GM10266 (cell line): ENCODE measurements at regions not wholly inside any gene's neighbourhood (a gene's known extent, or its start where the extent isn't known, plus 50 kb on each side); places are given as distances from the start of the nearest gene placed in this dataset.
"Not testable (repeated sequence)": the region's sequence is repeated elsewhere in the genome, so short reads cannot be mapped to it uniquely, and the experiment has no call there.

Experiments used
- DNase-seq: peaks from one replicate; pipeline ENCODE4 v3.0.0; 2012; ENCODE audit errors: extremely low spot score
- TF ChIP-seq, protein P1 (sequence below): IDR thresholded peaks from 2 replicates; pipeline ENCODE4 v1.5.1; 2012; ENCODE audit warnings: mild to moderate bottlenecking, low read depth; ENCODE audit not compliant: control insufficient read depth, insufficient read depth; ENCODE audit errors: missing control alignments

DNA sequence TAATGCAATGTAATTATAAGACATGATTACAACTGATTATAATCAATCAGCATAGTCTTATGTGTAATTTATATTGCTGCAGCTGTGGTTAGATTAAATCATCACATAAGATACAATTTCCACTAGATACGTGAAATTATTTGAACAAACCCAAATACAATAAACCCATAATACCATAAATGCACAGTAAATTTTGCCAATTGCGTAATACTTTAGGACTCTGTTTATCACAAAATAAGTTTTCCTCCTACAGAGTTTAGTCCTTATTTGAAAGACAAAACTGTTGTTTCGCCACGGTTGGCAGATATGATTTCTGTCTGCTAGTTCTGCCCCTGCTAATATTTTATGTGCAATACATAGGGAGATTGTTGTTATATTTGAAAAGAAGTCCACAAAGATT, 895.9 kb upstream of the ADGRL4 start:
- no peak for DNase-seq
- TF ChIP-seq, protein P1, sequence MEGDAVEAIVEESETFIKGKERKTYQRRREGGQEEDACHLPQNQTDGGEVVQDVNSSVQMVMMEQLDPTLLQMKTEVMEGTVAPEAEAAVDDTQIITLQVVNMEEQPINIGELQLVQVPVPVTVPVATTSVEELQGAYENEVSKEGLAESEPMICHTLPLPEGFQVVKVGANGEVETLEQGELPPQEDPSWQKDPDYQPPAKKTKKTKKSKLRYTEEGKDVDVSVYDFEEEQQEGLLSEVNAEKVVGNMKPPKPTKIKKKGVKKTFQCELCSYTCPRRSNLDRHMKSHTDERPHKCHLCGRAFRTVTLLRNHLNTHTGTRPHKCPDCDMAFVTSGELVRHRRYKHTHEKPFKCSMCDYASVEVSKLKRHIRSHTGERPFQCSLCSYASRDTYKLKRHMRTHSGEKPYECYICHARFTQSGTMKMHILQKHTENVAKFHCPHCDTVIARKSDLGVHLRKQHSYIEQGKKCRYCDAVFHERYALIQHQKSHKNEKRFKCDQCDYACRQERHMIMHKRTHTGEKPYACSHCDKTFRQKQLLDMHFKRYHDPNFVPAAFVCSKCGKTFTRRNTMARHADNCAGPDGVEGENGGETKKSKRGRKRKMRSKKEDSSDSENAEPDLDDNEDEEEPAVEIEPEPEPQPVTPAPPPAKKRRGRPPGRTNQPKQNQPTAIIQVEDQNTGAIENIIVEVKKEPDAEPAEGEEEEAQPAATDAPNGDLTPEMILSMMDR = no peak

DNA sequence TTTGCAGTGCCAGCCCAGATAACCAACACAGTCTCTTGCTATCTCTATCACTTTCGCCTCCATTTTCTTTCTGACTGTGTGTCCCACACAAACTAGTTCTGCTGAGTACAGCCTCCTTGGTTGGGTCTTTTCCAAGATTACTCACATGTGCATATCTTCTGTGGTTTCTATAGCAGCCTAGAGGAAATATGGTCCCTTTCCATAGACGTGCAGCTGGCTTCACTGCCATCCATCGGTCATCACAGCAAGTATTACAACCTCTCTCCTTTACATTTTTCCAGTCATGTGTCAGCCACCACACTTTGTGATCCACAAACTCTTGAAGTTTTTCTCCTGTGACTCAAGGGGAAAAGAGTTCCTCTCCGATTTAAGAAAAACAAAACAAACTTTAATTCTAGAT, 893.4 kb upstream of the ADGRL4 start:
- DNase-seq = no peak
- TF ChIP-seq, protein P1 = no peak

DNA sequence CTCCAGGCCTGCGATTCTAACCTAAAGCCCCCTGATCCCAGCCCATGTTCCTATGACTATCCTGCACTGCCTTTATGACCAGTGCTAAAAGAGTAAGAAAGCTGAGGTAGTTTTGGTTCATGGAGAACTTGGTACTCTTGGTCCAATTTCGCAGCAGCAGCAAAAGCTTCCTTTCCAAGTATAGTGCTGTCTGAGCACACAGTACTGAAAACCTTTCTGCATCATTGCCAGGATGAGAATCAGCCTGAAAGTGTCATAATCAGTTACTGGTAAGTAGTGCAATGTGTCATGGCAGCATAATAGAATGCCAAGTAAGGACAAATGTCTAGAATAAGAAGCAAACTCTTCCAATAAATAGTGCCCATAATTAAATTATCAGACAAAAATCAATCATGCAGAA, 889.6 kb upstream of the ADGRL4 start:
- TF ChIP-seq, protein P1 = no peak
- no peak for DNase-seq

DNA sequence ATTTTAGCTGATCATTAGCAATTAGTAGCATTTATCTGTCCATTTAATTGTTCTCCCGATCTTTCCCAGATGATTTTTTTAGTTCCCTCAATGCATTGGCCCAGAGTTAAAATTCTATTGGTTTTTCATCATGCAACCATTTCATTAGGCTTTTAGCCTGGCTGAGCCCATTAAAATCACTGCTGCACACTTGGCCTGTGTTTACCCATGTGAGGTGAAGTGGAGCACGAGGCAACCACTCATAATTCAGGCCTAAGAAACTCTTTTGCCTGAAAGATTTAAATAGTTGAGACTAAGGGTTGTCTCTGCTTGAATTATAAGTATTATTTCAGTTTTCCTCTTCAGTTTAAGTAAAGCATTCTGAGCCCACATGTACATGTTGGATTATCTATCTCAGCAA, 889.0 kb upstream of the ADGRL4 start:
- TF ChIP-seq, protein P1 = no peak
- DNase-seq = no peak

DNA sequence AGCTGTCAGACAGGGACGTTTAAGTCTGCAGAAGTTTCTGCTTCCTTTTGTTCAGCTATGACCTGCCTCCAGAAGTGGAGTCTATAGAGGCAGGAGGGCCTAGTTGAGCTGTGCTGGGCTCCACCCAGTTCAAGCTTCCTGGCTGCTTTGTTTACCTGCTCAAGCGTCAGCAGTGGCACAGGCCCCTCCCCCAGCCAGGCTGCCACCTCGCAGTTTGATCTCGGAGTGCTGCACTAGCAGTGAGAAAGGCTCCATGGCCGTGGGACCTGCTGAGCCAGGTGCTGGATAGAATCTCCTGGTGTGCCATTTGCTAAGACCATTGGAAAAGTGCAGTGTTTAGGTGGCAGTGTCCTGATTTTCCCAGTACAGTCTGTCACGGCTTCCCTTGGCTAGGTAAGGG, 887.6 kb upstream of the ADGRL4 start:
- not testable (repeated sequence) for DNase-seq

DNA sequence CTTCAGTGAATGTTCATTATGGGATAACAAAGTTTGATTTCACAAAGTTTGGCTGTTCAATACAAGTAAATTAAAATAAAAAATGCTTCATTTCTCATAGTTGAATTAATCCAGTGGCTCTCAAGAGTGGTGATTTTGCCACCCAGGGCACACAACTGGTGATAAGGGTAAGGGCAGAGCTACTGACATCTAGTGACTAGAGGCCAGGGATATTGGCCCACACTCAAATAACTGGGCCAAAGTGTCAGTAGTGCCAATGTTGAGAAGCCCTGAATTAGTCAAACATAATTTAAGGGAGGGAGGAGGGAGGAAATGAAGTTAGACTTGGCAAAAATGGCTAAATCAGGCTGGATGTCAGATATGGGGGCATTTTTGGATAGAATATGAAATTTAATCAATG, 880.5 kb upstream of the ADGRL4 start:
- TF ChIP-seq, protein P1 = no peak
- DNase-seq = no peak

DNA sequence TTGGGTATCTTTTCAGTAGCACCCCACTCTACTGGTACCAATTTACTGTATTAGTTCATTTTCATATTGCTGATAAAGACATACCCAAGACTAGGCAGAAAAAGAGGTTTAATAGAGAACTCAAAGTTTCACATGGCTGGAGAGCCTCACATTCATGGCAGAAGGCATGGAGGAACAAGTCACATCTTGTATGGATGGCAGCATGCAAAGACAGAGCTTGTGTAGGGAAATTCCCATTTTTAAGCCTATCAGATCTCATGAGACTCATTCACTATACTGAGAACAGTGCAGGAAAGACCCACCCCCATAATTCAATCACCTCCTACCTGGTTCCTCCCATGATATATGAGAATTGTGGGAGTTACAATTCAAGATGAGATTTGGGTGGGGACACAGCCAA, 878.6 kb upstream of the ADGRL4 start:
- no peak for DNase-seq
- TF ChIP-seq, protein P1 = no peak

DNA sequence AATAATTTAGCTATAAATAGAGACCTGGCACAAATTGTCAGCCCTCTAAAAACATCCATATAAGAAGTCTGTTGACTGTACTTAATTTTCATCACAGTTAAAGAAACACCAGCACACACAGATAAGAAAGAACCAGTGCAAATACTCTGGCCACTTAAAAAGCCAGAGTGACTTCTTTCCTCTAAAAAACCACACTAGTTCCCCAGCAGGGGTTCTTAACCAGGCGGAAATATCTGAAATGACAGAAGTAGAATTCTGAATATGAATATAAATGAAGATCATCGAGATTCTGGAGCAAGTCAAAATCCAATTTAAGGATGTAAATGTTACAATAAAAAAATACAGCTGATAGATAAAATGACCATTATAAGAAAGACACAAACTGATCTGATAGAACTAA, 870.6 kb upstream of the ADGRL4 start:
- TF ChIP-seq, protein P1 = no peak
- no peak for DNase-seq
